GM19240 (cell line): ENCODE measurements at regions not wholly inside any gene's neighbourhood (a gene's known extent, or its start where the extent isn't known, plus 50 kb on each side); places are given as distances from the start of the nearest gene placed in this dataset.
"Not testable (repeated sequence)": the region's sequence is repeated elsewhere in the genome, so short reads cannot be mapped to it uniquely, and the experiment has no call there.

ENCODE experiments used
- DNase-seq: peaks from one replicate; pipeline ENCODE4 v3.0.0; 2011; ENCODE audit warnings: low spot score; ENCODE audit not compliant: insufficient read length

DNA sequence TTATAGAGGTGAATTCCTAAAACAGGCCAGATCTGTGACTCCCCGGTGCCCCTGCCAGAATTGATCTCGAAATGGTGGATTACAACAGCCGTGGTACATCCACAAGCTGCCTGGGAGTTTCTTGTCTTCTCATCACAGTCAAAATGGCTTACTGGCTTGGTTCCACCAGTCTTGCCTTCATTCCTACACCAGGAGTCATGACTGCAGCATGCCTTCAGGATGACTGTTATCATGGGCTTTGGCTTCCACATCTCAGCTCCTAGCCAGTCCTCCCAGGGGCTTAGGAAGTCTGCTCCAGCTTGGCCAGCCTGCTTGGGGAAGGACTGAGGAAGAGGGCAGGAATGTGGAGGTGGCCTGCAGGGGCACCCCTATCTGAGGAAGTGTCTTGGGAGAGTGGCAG is 132.9 kb upstream of the NR3C1 start:
- DNase-seq: no peak

DNA sequence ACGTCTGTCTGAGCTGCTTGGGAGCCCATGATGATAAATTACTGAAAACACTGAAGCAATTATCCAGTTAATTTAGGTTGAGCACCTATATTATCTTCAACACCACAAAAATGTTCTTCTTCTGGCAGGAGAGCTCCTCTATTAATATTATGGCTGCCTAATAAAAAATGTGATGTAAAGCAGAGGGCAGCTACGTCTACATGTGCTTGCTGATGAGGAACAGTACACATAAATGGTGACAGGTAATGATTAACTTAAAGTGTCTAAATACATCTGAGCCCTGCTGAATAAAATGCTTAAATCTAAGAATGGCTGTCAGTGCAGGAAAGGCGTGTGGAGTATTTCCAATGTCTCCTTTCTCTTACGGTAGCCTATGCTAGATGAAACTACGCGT is 131.3 kb upstream of the NR3C1 start:
- no peak for DNase-seq

- DNase-seq: no peak
Observed at GRCh38 chr5:143533978-143534760, 130.7 kb upstream of the NR3C1 start.

DNA sequence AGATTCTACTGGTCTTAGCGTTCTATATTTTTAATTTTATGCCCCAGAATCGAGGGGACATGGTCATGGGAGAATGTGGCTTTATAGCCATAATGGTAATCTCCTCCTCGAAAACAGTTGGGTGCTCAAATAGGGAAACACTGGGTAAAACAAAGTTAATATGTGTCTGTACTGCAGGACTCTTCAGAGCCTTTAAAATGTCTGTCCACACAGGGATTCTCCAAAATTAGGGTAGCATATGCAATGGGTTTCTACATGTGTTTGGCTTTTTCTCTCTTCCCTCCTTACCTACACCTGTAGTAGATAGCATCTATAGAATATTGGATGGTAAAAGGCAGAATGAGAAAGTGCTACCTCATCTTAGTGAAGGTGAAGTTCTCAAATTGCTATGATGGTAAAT is 130.0 kb upstream of the NR3C1 start:
- DNase-seq: no peak

DNA sequence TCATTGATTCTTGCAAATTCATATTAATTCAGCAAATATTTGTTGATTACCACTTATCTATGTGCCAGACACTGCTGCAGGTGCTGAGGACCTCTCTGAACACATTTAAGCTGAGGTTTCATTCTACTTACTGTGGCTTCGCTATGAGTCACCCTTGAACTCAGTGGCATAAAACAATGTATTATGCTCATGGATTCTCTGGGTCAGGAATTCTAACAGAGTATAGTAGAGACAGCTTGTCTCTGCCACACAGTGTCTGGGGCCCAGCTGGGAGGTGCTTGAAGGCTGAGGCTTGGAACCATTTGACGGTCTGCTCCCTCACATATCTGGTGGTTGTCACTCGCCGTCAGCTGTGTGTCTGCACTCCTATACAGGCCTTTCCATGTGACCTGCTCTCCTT is 124.3 kb upstream of the NR3C1 start:
- DNase-seq: no peak

GRCh38 chr5:143525176-143525575 is 121.7 kb upstream of the NR3C1 start:
- DNase-seq: no peak

DNA sequence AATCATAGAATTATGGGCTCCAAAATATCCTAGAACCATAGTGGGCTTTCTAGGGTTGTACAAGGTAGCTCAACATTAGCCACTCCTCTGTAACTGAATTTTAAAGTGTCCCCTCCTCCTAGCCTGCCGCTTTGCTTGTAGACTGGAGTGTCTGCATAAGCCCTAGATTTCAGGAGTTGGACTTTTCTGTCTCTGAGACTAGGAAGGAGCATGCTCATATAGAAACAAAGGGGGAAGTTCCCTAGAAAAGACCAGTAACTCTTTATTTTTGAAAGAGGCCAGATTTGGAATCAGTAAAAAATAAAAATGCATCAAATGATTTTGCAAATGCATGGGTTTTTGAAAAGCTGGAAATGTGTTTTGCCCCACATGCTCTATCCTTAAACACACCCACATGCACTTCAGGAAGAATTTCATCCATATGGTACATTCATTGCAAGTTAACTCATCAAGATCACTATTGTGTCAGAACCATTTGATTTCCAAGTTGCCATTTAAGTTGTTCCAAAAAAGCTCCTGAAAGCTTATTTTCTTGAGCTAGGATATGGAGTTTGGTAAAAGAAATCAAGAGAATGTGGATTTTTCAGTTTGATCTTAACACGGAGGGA is 121.0 kb upstream of the NR3C1 start:
- DNase-seq: no peak

DNA sequence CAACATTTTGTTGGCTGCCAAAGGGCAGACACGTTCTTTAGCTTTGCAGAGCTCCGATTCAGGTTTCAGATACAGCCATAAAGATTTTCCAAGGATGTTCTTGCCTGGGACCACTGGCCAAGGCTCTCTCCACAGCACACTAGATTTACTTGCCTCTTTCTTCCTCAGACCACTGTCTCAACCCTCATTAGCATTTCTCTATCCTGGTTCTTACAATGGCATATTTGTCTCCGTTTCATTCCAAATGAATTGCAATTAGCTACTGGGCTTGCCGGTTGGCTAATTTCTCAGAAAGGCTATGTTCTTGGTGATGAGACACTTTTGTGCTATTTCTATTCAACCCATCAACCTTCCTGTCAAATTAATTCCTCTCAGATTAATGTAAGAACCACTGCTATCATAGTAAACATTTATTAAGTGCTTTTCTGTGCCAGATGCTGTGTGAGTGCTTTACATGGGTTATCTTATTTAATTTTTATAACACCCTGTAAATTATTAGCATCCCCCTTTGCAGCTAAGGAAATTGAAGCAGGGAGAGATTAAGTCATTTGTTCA is 118.4 kb upstream of the NR3C1 start:
- DNase-seq: no peak

GRCh38 chr5:143521141-143521540 is 117.7 kb upstream of the NR3C1 start:
- no peak for DNase-seq

DNA sequence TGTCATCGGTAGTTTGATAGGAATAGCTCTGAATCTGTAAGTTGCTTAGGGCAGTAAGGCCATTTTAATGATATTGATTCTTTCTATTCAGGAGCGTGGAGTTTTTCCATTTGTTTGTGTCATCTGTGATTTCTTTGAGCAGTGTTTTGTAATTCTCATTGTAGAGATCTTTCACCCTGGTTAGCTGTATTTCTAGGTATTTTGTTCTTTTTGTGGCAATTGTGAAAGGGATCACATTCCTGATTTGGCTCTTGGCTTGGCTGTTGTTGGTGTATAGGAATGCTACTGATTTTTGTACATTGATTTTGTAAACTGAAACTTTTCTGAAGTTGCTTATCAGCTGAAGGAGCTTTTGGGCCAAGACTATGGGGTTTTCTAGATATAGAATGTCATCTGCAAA is 115.7 kb upstream of the NR3C1 start:
- not testable (repeated sequence) for DNase-seq

GRCh38 chr5:143517824-143518223 is 114.3 kb upstream of the NR3C1 start:
- not testable (repeated sequence) for DNase-seq

GRCh38 chr5:143516249-143516648 is 112.8 kb upstream of the NR3C1 start:
- no peak for DNase-seq

DNA sequence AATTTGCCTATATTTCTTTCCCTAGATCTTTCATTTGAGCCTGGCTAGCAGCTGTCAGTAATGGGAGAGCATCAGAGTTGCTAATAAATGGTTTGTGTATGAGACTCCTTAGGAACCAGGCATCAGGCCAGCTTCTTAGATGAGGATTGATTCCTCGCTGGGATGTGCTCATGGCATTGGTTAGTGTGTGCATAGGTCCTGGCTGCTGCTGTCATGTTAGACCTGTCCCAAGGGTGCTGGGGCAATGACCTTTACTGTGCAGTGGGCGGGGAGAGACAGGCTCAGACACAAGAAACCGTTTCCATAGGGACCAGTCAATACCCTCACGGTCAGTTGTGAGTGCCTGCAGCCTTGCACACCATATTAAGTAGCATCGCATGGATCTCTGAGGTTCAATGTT is 112.3 kb upstream of the NR3C1 start:
- DNase-seq: no peak

DNA sequence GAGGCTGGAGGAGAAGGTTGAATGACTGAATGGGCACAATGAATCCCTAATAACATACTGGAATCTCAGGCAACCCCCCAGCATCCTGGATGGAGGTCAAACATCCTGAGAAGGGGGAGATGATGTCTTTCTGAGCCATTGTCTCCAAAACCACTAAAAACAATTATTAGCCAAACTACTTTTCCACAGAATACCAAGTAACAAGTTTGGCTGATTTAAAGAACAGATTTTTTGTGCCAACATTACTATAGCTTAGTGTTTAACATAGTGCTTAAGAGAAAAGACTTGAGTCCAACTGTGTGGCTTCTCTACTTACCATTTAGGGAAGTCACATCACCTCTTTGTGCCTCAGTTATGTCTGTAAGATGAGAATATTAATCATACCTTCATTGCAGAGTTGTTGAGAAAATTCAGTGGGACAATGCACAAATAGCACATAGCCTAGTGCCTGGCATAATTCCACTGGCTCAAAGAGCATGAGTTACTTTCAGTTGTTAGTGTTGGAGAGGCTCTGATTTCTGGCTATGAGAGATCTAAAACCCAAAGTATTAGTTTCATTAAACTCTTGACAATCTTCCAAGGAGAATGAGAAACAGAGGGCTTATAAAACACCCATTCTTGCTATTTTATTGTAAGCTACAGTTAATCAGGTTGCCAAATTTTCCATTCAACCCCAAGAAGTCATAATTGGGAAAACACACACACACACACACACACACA is 111.3 kb upstream of the NR3C1 start:
- no peak for DNase-seq

DNA sequence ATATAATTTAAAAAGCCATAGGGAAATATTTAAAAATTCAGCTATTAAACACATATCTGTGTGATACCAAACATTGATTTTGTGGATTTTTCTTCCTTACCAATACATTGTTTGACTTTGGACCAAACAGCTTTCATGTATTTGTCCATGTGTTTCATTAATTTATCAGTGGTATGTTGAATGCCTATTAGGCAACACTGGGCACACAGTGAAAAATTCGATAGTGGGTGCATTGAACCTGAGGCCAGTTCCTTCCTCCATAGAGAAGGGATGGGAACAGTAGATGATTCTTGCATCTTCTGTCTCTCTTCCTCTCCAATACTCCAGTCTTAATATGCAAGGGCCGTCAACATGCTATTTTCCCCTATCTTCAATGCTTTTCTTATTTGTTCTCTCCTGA is 110.2 kb upstream of the NR3C1 start:
- DNase-seq: no peak

DNA sequence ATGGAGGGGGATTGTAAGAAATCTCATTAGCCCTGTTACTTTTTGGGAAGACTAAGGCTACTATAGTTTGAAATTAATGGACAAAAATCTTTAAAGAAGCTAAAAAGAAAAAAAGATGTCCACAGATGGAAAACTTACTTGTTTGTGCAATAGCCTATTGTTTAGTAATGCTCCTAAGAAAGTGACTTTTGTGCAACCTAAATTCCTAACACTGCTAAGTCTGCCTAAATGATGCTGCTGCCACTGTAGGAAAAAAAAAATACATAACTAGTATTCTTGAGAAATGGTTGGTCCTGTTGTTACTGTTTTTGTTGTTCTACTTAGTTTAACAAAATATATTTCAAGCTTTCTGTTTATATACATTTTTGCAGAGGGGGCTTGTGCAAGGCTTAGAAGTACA is 108.2 kb upstream of the NR3C1 start:
- DNase-seq: no peak

DNA sequence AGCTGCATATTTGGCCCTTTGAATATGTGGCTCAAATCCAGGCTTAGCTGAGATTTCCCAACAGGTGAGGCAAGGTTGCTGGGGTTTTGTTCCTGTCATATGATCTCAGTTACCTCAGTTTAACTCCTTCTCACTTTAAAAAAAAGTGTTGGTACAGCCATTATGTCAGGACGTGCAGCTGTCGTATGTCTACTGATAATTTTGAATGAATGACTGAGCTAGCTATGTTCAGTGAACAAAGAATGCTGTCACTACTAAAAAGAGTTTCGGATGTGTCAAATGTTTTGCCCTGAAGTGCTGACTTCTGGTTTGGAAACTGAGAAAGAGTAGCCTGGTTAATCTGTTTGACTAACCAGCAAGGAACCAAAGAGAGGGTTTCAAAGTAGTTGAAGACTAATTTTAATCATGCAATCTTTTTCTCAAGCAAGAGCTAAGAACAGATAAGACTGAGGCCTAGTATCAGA is 106.3 kb upstream of the NR3C1 start:
- DNase-seq: peak; percentile 21

- DNase-seq: no peak
Observed at GRCh38 chr5:143506836-143507552, 103.5 kb upstream of the NR3C1 start.

GRCh38 chr5:143505934-143506333 is 102.4 kb upstream of the NR3C1 start:
- no peak for DNase-seq

DNA sequence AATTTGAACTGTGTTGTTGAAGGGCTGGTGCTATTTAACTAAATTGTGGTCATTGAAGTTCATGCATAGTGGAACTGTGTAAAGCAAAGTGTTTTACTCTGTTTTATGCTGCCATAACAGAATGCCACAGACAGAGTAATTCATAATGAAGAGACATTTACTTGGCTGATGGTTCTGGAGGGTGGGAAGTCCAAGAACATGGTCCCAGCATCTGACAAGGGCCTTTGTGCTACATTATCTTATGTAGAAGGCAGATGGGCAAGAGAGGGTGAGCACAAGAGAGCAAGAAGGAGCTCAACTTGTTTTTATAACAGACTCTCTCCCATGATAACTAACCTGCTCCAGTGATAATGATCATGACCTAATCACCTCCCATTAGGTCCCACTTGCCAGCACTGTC is 101.9 kb upstream of the NR3C1 start:
- DNase-seq: no peak

DNA sequence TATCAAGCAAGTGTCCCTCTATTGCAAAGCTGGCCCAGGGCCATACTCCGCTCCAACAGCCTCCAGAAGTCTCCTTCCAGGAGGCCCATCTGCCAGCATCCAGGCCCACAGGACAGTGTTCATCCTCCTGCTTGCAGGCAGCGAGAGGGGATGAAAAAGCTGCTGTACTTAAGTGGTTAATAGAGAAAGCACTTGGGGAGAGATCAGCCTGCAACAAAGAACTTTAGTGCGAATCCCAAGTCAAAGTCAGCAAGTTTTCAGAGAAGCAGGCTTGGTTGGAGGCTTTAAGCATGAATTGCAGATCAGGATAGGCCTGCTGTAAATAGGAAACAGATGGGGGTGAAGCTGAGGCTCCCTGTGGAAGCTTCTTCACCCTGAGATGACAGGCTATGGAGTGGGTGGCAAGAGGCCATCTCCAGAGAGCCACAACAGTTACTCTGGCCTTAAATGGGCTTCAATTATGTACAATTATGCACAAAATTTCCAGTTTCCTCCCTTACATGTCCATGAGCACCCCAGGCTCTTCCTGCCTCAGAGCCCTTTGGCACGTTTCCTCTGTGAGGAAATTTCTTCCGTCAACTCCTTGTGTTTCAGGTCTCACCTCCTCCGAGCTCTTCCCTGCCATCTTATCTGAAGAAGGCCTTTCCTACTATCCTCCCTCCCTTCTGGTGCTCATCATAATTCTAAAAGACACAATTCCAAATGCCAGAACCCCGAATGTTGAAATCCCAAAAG is 98.0 kb upstream of the NR3C1 start:
- DNase-seq: no peak
